Medulla oblongata (tissue), 1 donor: ENCODE measurements at regions not wholly inside any gene's neighbourhood (a gene's known extent, or its start where the extent isn't known, plus 50 kb on each side); places are given as distances from the start of the nearest gene placed in this dataset.

Experiments
- DNase-seq: peaks from one replicate; pipeline ENCODE4 v3.0.0-alpha.2; 2015; ENCODE audit errors: extremely low spot score

- no peak for DNase-seq
Observed at GRCh38 chr2:41985573-41986095, 62.2 kb upstream of the PKDCC start.

GRCh38 chr2:41989501-41990180, 58.2 kb upstream of the PKDCC start:
- DNase-seq, result no peak

GRCh38 chr2:41990245-41990644, 57.6 kb upstream of the PKDCC start:
- no peak for DNase-seq

GRCh38 chr2:41990688-41991087, 57.1 kb upstream of the PKDCC start:
- no peak for DNase-seq

GRCh38 chr2:41992056-41992642, 55.7 kb upstream of the PKDCC start:
- DNase-seq, result no peak

GRCh38 chr2:41992671-41993434, 55.0 kb upstream of the PKDCC start:
- DNase-seq, result no peak

- DNase-seq, result no peak
Observed at GRCh38 chr2:41993435-41993925, 54.3 kb upstream of the PKDCC start.

- no peak for DNase-seq
Observed at GRCh38 chr2:41994233-41994637, 53.6 kb upstream of the PKDCC start.

- DNase-seq, result no peak
Observed at GRCh38 chr2:41994661-41995060, 53.2 kb upstream of the PKDCC start.

GRCh38 chr2:41997561-41997960, 50.3 kb upstream of the PKDCC start:
- DNase-seq, result no peak
